T1000 (cell line): ENCODE measurements at regions not wholly inside any gene's neighbourhood (a gene's known extent, or its start where the extent isn't known, plus 50 kb on each side); places are given as distances from the start of the nearest gene placed in this dataset.

Experiments
- DNase-seq: peaks from one replicate; lab custom pipeline; 2025; ENCODE audit warnings: mixed read lengths; lab: John Stamatoyannopoulos, UW

DNA sequence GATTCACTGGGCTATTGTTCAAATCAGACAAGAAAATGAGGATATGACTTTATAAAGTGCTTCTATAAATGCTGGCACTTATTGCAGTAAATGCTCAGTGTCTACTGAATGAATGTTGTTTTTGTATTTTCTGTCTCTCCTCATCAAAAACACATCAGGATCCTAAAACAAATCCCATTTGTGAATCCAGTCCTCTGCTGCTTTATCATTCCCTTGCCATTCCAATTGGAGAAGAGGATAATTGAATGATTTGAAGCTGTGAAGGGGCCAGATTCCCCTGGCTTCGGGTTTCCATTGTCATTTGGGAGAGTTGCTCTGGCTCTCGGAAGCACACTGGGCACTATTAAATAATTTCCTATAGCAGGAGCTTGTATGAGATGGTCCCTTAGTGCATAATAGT lies 666.8 kb downstream of the ACTL7B start:
- DNase-seq: no peak

DNA sequence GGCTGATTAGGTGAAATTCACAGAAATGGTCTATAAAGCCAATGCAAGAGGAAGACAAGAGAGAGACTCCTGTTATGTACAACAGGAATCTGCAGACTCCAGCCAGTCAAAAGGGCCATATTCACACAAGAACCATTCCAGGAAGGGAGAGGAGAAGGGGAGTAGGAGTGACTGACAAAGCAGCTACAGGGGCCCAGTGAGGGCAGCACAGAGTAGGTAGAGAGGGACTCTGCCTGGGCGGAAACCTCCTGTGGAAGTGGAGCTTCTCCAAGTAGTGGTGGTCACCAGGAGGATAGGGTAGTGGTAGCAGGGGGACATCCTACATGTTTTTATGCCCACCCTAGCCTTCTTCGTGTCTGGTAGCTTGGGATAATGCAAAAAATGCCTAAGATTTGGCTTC lies 667.3 kb downstream of the ACTL7B start:
- no peak for DNase-seq

DNA sequence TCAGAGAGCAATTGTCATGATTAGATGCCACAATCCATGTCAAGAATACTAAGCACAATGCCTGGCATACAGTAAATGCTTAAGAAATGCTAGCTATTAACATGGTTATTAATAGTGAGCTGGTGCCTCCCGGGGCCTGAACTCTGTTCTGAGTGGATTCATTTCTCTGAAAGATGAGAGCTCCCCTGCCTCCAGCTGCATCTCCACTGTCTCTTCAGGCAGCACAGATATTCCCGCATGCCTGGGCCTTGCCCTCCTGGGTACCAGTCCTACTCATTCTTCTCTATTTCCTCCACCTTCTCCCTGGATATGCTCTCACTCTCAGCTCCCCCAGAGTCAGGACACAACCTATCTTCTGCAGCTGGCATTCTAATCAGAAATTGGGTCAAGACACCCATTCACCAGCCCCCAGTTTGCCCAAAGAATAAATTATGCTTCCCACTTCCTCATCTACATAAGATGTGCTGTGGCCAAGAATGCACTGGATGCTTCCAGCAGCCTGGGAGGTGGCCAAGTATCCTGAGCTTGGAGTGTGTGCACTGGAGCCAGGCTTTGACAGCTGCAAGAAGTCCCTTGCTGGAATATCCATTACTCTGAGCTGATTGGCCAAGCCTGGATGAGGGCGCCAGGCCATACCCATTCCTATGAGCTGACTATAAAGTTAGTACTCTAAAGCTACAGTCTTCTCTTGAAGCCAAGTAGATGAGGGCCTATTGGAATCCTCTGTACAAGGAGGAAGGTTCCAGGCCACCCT lies 669.0 kb downstream of the ACTL7B start:
- no peak for DNase-seq

DNA sequence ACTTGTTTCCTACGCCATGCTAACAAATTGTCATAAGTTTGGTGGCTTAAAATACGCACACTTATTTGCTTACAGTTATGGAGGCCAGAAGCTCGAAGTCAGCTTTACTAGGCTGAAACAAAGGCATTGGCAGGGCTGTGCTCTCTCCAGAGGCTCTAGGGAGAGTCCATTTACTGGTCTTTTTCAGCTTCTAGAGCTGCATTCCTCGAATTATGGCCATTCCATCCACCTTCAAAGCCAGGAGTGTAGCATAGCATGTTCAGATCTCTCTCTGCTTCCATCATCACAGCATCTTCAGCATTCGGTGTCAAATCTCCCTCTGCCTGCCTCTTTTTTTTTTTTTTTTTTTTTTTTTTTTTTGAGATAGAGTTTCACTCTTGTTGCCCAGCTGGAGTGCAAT lies 670.2 kb downstream of the ACTL7B start:
- no peak for DNase-seq

DNA sequence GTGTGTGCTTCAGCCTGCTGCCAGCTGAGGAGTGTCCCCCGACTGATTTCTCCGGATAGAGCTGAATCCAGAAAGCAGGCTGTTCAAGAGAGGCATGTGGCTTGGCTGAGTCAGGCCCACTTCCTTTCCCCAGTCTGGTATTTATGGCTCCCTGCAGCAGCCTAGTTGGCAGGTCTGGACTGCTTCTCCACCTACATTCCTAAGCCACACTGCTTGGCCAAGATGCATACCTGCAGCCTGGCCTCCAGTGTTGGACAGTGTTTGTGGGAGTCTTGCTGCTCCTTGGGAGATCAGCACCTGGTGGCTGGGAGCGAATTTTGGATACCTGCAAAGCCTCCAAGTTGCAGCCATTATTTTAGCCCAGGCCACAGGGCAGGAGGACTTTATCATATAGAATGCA lies 670.8 kb downstream of the ACTL7B start:
- no peak for DNase-seq

DNA sequence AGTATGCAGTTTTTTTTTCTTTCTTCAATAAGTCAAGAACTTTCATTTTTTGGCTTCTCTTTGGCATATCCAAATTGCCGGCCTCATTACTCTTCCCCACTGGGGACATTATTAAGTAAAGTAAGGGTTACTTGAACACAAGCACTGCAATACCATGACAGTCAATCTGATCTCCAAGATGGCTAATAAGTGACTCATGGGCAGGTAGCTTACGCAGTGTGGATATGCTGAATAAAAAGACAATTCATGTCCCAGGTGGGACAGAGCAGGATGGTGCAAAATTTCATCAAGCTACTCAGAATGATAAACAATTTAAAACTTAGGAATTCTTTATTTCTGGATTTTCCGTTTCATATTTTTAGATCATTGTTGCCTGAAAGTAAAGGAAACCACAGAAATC lies 671.8 kb downstream of the ACTL7B start:
- no peak for DNase-seq

DNA sequence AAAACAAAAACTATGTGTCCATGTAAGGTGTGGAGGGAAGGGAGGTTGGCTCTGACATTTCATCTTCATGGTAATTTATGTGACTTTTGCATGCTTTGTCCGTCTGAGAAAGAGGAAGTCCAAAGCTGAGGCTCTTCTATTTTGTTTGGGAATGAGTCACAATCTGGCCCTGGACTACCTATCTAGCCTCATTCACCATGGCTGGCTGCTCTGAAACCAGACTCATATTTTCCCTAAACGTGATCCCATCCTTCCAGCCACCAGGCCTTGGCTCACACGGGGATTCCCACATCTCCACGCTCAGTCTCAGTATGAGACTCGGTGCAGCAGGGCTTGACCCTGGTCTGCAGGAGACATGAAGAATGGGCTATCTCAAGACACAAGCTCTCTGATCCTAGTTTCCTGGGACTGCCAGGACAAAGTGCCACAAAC lies 672.8 kb downstream of the ACTL7B start:
- no peak for DNase-seq

DNA sequence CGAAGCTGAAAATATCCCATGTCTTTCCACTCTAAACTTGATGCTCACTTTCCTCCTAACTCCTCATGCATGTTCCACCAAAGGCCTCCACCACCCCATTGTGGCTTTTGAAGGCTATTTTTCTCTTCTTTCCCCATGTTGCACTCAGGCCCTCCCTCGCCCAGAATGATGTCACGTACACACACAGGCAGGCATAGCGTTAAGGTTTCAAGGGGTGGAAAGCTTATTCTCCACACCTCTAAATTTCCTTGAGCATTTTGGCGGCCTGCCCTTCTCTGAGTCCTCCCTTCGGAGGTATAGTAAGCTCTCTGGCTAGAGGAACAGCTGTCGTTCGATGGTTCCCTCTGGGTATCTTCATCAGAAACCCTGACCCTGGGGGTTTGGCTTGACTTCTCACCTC lies 673.5 kb downstream of the ACTL7B start:
- no peak for DNase-seq

DNA sequence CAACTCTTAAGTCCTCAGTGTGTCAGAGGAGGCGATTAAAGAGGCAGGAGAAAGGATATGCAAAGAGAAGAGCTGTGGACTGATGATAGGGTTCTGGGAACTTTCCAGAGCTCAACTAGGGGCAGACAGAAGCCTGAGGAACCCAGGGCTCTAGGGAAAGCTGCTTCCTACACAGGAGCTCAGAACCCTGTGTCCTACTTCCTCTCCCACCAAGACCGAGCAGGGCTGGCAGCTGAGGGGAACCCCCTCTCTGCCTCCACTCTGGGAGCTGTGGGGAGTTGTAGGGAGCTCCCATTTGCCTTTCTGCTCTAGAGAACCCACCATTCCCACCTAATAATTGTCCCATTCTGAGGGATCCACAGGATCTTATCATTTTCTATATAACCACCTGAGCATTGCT lies 674.3 kb downstream of the ACTL7B start:
- no peak for DNase-seq

DNA sequence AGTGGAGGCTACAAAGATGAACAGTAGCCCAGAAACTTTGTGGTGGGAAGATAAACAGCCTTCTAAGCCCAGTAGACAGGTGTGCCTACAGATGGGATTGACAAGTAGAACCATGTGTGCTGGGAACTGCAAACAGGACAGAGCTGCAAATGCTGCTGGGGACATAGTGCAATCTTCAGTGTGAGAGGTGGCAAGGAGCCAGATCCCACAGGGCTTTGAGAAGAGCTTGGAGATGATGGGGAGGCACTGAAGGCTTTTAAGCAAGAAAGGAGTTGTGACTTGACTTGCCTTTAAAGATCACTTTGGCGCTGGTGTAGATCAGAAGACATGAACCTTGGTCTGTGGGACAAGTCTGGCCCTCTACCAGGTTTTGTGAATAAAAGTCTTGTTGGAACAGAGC lies 675.2 kb downstream of the ACTL7B start:
- DNase-seq: no peak

DNA sequence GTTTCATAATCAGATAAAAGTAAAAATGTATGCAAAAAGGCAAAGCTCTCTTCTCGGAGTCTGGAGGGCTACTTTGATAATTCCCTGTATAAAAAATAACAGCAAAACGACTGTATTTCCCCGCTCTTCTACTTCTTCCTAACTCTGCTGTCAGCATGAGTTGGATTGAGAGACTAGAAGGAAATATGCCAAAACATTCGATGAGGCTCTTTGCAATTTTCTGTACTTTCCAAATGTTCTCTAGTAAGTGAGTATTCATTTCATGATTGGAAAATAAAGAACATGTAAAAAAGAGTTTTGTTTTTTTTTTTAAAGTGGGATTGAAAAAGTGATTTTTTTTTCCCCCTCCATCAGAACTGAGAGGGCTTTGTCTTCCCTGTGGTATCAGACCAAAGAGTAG lies 677.5 kb downstream of the ACTL7B start:
- DNase-seq: no peak

DNA sequence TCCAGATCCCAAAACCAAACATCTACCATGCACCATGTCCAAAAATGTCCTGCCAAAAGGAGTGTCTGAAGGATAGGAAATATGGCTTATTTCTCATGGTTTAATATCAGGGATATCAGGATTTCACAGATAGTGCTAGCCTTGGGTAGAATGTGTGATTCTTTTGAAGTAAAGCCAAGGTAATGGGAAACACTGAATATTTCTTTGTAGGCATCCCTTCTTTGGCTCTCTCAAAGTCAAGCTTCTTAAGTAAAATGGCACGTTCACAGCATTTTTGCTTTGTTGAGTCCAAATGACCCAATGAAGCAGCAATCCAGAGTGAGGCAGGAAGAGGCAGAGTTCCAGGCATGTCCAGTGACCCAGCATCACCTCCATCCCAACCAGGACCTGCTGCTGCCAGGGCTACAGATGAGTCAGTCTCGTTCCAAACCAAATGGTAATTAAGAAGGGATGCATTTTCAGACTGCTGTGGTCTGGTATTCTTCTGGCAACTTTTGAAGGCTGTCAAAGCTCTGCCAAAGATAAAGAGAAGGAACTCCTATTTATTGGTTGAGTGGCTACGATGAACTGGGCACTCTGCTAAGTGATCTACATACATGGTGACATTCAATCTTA lies 678.8 kb upstream of the KLF4 start:
- no peak for DNase-seq

DNA sequence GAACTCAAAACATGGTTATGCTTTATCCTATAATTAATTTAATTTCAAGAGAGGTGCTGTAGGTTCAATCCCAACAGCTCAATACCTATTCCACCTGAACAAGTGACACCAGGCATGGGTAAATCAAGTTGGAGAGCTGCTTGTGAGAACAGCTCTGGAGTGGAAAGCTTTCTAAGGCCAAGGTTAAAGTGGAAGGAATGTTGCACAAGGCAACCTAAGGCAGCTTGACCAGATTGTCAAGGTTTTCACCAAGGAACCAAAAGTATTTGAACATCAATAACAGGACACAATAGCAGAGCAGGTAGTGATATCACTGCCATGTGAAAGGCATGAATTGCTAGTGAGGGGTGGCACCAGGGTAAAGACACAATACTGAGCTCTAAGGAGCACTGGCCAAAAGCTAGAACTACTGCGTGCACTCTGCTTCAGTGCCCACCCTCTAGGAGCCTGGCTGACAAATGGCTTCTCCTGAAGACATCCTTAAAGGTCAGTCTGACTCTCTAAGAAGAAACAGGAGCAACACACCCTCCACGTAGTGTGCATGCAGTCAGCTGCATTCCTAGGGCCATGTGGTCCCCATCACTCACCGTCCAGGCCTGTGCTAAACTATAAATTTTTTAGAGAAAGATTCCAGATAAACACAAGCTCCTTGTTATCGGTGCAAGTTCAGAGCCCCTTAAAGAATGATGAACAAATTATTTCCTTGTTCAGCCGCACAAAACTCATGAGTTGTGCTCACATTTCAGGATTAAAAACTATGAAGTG lies 677.7 kb upstream of the KLF4 start:
- no peak for DNase-seq

DNA sequence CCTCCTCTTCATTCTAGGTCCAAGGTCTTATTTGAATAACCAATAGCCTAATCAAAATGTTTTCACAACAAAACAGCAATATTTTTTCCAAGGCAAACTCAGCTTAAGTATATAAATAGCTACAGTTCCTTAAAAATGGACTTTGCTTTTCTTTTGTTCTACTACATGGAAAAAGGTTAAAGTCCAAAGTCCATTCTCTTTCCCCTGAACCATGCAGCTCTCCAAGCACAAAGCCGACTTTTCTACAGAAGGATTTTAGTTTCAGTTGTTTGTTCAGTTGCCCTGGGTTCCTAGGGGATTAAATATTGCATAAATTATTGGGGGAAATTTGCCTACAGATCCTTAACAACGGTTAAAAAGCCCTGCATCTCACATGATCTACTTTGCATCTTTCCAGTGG lies 677.0 kb upstream of the KLF4 start:
- DNase-seq: no peak

DNA sequence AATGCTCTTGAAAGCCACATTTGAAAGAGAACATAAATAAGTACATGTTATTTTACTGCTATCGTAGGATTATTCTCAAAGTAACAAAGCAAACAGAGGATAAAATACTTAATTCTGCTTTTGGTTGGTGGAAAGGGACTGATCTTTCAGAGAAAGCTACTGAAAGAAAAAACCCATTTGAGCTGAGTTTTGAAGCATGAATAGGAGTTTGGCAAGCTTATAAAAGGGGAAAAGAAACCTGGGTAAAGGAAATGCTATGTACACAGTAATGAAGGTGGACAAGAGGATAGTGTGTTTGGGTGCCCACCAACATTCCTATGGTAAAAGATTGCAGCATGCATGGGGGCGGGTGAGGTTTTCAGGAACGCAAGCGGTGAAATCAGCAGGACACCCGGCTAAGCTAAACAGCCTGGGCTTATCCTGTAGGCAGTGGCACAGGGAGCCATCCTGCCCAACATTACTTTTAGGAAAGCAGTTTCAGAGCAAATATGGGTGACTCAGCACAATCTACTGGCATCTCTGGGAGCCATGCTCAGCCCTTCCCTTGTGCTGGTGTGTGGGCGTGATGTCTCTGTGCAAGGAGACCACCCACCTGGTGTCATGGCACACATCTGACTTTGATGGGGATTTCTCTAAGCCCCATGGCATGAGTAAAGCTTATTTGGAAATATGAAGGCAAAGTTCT lies 673.9 kb upstream of the KLF4 start:
- no peak for DNase-seq

DNA sequence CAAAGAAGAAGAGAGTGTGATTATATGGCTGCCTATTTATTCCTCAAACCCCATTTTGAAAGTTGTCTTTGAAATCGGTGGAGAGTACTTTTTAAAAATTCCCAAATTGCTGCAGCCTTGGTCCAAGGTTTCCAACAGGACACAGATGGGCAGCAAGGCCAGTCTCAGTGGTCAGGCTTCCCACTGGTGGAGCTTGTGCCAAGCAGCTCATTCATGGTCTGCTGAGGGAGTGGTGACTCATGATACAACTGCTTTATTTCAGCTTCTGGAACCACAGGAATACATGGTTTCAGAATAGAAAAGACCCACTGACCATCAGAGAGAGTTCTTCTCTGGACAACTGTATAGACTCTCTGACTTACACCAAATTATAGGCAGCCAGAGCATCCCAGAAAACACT lies 673.1 kb upstream of the KLF4 start:
- DNase-seq: no peak

DNA sequence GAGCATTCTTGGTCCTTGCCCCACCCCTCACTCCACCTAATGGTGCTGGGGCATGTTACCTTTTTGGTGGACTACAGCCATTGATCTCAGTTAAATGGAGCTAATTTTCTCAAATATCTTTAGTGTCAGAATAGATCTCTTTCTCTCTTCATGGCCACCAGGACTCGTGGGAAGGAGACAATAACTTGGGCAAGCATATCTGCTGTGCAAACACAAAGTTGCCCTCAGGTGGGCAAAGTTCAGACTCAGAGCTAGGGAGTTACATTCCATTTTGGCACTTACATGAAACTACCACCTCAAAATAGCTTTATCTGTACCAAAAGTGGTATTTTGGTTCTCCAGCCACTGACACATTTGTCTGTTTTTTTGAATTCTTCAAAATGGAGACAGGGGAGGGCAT lies 671.9 kb upstream of the KLF4 start:
- DNase-seq: no peak

DNA sequence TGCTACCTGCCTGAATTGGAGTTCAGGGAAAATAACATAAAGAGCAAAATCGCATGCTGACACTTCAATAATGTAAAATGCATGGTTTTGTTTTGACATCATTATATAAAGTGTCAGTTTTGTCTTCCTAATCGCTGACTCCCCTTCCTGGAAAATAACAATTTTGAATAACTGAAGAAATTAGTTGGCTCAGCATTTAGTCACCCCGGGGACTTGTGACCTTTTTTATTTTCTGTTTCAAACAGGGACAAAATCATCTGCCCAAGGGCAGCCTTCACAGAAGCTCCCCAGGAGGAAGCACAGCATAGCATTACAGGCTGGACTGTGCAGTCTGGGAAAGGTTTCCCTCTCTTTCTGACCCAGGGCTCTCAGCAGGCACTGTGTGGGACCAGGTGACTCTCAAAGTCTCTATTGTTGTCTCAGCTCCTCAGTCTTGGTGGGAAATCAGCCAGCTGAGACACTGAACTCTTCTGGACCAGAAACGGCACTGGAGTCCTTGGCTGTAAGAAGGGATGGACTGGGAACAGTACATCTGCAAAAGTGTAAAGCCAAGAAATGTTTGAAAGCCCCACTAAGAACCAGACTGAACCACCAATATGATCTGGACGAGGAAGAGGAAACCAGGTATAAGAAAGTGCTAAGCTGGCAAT lies 671.3 kb upstream of the KLF4 start:
- no peak for DNase-seq

DNA sequence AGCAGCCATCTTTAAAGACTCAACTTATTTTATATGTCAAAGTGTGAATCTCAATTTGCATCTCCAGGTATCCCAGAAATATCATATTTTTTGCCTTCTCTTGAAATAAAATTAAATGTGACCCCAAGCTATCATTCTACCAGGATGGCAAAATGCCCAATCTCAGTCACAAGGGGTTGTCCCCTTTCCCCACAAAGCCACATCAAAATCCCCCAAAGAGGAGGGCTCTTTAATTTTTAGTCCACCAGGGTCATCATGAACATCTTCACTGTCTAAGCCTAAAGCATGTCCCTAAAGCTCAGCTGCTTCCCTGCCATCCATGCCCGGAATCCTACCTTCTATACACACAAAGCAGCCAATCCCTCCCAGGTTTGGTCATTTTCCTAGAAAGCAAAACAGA lies 670.5 kb upstream of the KLF4 start:
- no peak for DNase-seq

DNA sequence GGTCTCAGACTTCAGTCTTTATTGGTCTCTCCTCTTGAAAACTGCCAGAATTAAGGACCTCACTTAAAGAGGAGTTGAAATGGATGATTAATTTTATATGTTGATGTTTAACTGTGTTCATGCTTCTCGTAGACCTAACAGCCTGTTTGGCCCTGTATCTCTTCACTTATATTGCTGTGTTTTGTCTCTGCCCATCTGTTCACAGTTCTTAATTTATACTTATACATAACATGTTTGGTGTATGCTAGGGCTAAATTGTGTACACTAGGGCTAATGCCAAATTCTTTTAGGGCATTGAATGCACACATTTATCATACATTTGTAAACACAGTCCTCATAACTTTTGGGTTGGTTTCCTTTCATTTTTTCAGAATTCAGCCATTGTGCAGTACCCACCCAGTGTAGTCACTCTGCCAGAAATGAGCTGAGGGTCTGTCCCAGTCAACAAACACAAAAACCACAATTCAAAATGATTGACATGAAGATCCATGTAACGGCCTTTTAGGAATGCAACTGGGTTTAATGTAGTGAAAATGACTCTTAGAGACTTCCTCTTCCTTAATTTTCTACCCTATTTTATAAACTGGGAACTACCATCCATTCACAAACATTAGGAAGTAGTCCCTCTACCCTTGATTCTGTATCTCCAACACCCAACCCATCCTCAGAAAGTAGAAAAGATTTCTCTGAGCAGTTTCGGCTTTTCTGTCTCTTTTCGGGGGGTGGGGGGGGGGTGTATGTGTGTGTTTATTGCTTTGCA lies 668.8 kb upstream of the KLF4 start:
- no peak for DNase-seq

DNA sequence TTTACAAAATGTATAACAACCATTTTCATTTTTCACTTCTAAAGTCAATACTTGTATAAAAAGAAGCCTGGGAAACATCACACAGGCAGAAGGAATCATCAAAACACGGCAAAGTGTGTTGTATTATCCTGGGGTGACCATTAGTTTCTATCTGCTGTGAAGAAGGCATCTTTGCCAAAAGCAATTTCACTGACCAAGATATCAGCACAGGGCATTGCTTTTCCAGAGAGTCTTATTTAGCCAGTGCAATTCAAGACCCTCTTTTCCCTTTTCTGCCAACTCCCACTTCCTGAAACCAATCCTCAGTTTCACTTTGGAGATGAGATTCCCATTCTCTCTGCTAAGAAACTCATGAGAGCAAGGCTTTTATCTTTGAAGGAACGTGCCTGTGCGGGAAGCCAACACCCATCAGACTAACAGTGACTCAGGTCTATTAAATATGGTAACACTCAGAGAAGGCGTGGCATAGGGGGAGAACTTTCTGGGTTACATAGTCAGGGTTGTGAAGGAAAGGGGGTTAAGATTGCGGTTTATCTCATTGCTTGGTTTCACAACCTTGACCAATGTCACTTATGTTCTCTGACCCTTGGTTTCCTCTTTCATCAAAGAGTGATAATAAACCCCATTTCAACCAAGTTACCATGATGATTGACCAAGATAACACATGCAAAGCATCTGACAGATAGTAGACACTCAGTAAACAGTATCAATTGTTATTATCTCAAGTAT lies 666.9 kb upstream of the KLF4 start:
- DNase-seq: no peak
